ENCODE measurements at regions not wholly inside any gene's neighbourhood (a gene's known extent, or its start where the extent isn't known, plus 50 kb on each side); places are given as distances from the start of the nearest gene placed in this dataset.

GRCh38 chr1:239268007-239268406 is 118.4 kb upstream of the CHRM3 start:
- DNase-seq (ENCODE audit: low read depth) = no peak

GRCh38 chr1:239263801-239264200 is 122.6 kb upstream of the CHRM3 start:
- DNase-seq (ENCODE audit: low read depth) = no peak

GRCh38 chr1:239262538-239262937 is 123.8 kb upstream of the CHRM3 start:
- no peak for DNase-seq (ENCODE audit: low read depth)

GRCh38 chr1:239261521-239261920 is 124.8 kb upstream of the CHRM3 start:
- no peak for DNase-seq (ENCODE audit: low read depth)

- DNase-seq (ENCODE audit: low read depth) = no peak
Observed at GRCh38 chr1:239260842-239261241, 125.5 kb upstream of the CHRM3 start.

- no peak for DNase-seq (ENCODE audit: low read depth)
Observed at GRCh38 chr1:239255628-239256160, 130.7 kb upstream of the CHRM3 start.

- no peak for DNase-seq (ENCODE audit: low read depth)
Observed at GRCh38 chr1:239254999-239255398, 131.4 kb upstream of the CHRM3 start.

- DNase-seq (ENCODE audit: low read depth) = no peak
Observed at GRCh38 chr1:239253032-239253431, 133.3 kb upstream of the CHRM3 start.

GRCh38 chr1:239250353-239251035 is 135.9 kb upstream of the CHRM3 start:
- DNase-seq (ENCODE audit: low read depth) = no peak

- DNase-seq (ENCODE audit: low read depth) = no peak
Observed at GRCh38 chr1:239247285-239247684, 139.1 kb upstream of the CHRM3 start.

- no peak for DNase-seq (ENCODE audit: low read depth)
Observed at GRCh38 chr1:239244084-239244483, 142.3 kb upstream of the CHRM3 start.

- no peak for DNase-seq (ENCODE audit: low read depth)
Observed at GRCh38 chr1:239243006-239243405, 143.4 kb upstream of the CHRM3 start.

- DNase-seq (ENCODE audit: low read depth) = no peak
Observed at GRCh38 chr1:239242404-239242803, 144.0 kb upstream of the CHRM3 start.

- DNase-seq (ENCODE audit: low read depth) = no peak
Observed at GRCh38 chr1:239240736-239241135, 145.6 kb upstream of the CHRM3 start.

- DNase-seq (ENCODE audit: low read depth) = no peak
Observed at GRCh38 chr1:239239529-239239928, 146.8 kb upstream of the CHRM3 start.

GRCh38 chr1:239237912-239238311 is 148.5 kb upstream of the CHRM3 start:
- DNase-seq (ENCODE audit: low read depth) = no peak

- no peak for DNase-seq (ENCODE audit: low read depth)
Observed at GRCh38 chr1:239233626-239234025, 152.7 kb upstream of the CHRM3 start.

GRCh38 chr1:239232921-239233320 is 153.4 kb upstream of the CHRM3 start:
- no peak for DNase-seq (ENCODE audit: low read depth)

GRCh38 chr1:239228451-239228850 is 157.9 kb upstream of the CHRM3 start:
- no peak for DNase-seq (ENCODE audit: low read depth)

- DNase-seq (ENCODE audit: low read depth) = no peak
Observed at GRCh38 chr1:239225396-239225795, 161.0 kb upstream of the CHRM3 start.

- DNase-seq (ENCODE audit: low read depth) = no peak
Observed at GRCh38 chr1:239224100-239224499, 162.3 kb upstream of the CHRM3 start.

- no peak for DNase-seq (ENCODE audit: low read depth)
Observed at GRCh38 chr1:239222999-239223398, 163.4 kb upstream of the CHRM3 start.

- DNase-seq (ENCODE audit: low read depth) = no peak
Observed at GRCh38 chr1:239221656-239222055, 164.7 kb upstream of the CHRM3 start.

- DNase-seq (ENCODE audit: low read depth) = no peak
Observed at GRCh38 chr1:239219679-239220078, 166.7 kb upstream of the CHRM3 start.

All from GM04504 (cell line).